SK-N-SH (cell line): ENCODE measurements at regions not wholly inside any gene's neighbourhood (a gene's known extent, or its start where the extent isn't known, plus 50 kb on each side); places are given as distances from the start of the nearest gene placed in this dataset.

ENCODE experiments used
- CTCF ChIP-seq: fragments of 200-600 bp; sonication (generic); IDR thresholded peaks from 2 replicates; pipeline ENCODE4 v1.6.1; 2017; ENCODE audit warnings: antibody characterized with exemption, mild to moderate bottlenecking, moderate library complexity
- EP300 ChIP-seq, 2 experiments: IDR thresholded peaks; 2 replicates each; pipeline versions ENCODE4 v1.4.0 to v1.6.1; 2012; ENCODE audit warnings: borderline replicate concordance in 1 of 2, low read depth in 1 of 2, low read length in 1 of 2
- MXI1 ChIP-seq: IDR thresholded peaks from 2 replicates; pipeline ENCODE4 v1.6.1; 2012; ENCODE audit warnings: mild to moderate bottlenecking, low read depth, low read length, improper control_type of control experiment
- NFIC ChIP-seq: IDR thresholded peaks from 2 replicates; pipeline ENCODE4 v1.4.0; 2012; ENCODE audit warnings: borderline replicate concordance
- POLR2AphosphoS5 ChIP-seq: IDR thresholded peaks from 2 replicates; pipeline ENCODE4 v1.6.1; 2012; ENCODE audit warnings: low read depth, low read length
- RFX5 ChIP-seq: IDR thresholded peaks from 2 replicates; pipeline ENCODE4 v1.6.1; 2012; ENCODE audit warnings: mild to moderate bottlenecking, improper control_type of control experiment, low read length

GRCh38 chr21:16496609-16497008 is 766.8 kb downstream of the USP25 start:
- no peak for TF ChIP-seq CTCF
- TF ChIP-seq MXI1 = no peak
- no peak for TF ChIP-seq POLR2AphosphoS5
- TF ChIP-seq NFIC = no peak
- TF ChIP-seq EP300 (IDR thresholded peaks at IDR 0.05; ENCODE audit: borderline replicate concordance in 1 of 2, low read depth in 1 of 2, low read length in 1 of 2) = no peak
- no peak for TF ChIP-seq RFX5
